Body of pancreas (tissue), 4 donors: ENCODE measurements at regions not wholly inside any gene's neighbourhood (a gene's known extent, or its start where the extent isn't known, plus 50 kb on each side); places are given as distances from the start of the nearest gene placed in this dataset.

ENCODE experiments used
- CTCF ChIP-seq, 7 experiments: fragments of 450-650 bp in 4 of 7; fragments of 200-600 bp in 3 of 7; sonication (generic) in 3 of 7; IDR thresholded peaks; one replicate each; pipeline ENCODE4 v1.5.1; 2016 to 2019; ENCODE audit warnings: antibody characterized with exemption in 7 of 7
- POLR2A ChIP-seq, 3 donors: fragments of 450-650 bp; IDR thresholded peaks; one replicate each; pipeline ENCODE4 v1.6.1; 2016; ENCODE audit warnings: antibody characterized with exemption in 3 of 3, mild to moderate bottlenecking in 2 of 3

- TF ChIP-seq POLR2A (IDR thresholded peaks at IDR 0.05) (no peak), CTCF (IDR thresholded peaks at IDR 0.05) (no peak)
Measured at GRCh38 chr18:46356278-46357033, 252.3 kb downstream of the HAUS1 start.
